ENCODE measurements at regions not wholly inside any gene's neighbourhood (a gene's known extent, or its start where the extent isn't known, plus 50 kb on each side); places are given as distances from the start of the nearest gene placed in this dataset.

DNA sequence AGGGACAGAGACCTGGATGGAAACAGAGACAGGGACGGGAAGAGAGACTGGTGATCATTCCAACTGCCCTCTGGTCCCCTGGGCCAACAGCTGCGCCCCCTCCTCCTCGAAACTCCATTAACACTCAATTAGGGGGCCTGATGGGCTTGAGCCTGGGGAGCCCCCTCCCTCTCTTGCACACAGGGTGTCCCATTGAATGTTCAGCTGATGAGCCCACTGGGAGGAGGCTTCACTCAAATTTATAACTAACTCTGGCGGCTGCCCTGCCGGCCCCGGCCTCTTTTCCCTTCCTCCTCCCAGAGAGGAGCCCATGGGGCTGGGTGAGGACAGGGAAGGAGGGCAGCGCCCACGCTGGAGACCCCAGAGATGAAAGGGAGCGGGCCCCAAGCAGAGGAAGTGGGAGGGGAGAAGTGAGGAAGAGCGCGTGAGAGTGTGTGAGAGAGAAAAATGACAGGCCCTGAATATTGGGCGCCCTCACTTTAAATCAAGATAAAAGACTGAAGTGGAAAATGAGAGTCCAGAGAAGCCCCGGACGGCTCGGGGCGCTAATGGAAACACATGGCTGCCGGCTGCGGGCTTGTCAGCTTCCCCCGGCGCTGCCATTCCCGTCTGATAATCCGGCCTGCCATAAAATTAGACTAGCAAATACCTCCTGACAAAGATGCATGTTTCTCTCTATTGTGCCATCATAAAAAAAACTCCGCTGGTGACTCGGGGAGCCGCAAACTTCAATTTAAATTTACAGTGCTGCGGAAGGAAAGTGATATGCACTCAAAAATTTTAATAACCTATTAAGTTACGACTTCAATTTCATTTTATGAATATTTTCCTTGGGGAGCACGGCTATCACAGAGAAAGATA lies 58.0 kb upstream of the PAX2 start:
- H3K9ac ChIP-seq (ENCODE audit: low read depth, low read length): no peak overlapping the region
- H3K9me3 ChIP-seq (ENCODE audit: control insufficient read depth, insufficient read depth, low read length): no peaks in the 10 kb centered on the region
- no peaks in the 10 kb centered on the region for H3K36me3 ChIP-seq (ENCODE audit: insufficient read depth, low read length)
- H3K4me1 ChIP-seq (ENCODE audit: insufficient read depth, low read length): peaks cover 18% of the 10 kb centered on the region; the same call in 1 of the 2 replicates

DNA sequence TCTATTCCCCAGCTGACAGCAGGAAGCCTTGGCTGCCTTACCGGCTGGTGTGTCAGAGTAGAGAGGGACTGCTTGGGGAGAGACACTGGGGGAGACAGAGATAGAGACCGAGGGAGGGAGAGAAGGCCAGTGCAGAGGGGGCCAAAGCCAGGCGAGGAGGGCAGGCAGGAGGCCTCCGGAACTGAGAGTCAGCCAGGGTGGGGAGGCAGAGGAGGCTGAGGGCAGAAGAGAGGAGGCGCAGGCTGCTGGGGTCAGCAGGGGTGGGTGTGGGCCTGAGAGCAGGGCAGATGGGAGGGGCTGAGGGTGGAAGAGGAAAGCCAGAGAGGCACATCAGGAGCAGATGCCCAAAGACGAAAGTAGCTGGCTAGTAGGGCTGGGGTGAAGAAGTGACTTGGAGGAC lies 57.2 kb upstream of the PAX2 start:
- no peaks in the 10 kb centered on the region for H3K9me3 ChIP-seq (ENCODE audit: control insufficient read depth, insufficient read depth, low read length)
- no peak overlapping the region for H3K9ac ChIP-seq (ENCODE audit: low read depth, low read length)
- no peaks in the 10 kb centered on the region for H3K36me3 ChIP-seq (ENCODE audit: insufficient read depth, low read length)
- H3K4me1 ChIP-seq (ENCODE audit: insufficient read depth, low read length): peaks cover 18% of the 10 kb centered on the region; the same call in 1 of the 2 replicates

DNA sequence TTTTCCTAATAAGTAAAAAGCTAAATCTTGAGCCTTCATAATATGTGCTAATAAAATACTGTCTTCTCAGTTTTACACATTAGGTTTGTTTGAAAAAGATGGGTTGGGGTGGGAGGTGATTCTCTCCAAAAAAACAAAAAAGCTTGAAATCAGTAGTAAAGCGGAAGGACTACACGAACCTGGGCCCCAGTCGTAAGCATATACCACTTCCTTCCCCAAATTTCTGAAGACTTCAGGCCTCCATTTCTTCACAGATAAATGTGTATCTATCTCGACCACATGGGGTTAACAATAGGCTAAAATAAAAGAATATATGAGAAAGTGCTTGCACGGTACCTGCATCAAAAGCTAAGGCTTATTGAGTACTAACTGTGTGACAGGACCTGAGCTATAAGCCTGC lies 51.6 kb upstream of the PAX2 start:
- no peaks in the 10 kb centered on the region for H3K4me1 ChIP-seq (ENCODE audit: insufficient read depth, low read length)
- H3K9me3 ChIP-seq (ENCODE audit: control insufficient read depth, insufficient read depth, low read length): no peaks in the 10 kb centered on the region
- no peaks in the 10 kb centered on the region for H3K36me3 ChIP-seq (ENCODE audit: insufficient read depth, low read length)
- H3K9ac ChIP-seq (ENCODE audit: low read depth, low read length): no peak overlapping the region

Data from ES-I3 (cell line).